Activated CD8-positive, alpha-beta T cell treated with anti-CD3 and anti-CD28 coated beads for 36 hours (primary cell): ENCODE measurements at regions not wholly inside any gene's neighbourhood (a gene's known extent, or its start where the extent isn't known, plus 50 kb on each side); places are given as distances from the start of the nearest gene placed in this dataset.

Source experiments
- ATAC-seq: fragments of 200-7000 bp; cut with Tn5 transposase; one replicate; pipeline ENCODE4 v1.10.0; 2021; ENCODE audit warnings: mild to moderate bottlenecking, moderate library complexity
- CTCF ChIA-PET: fragments of 350-600 bp; sonication (Branson Sonifier 250); formaldehyde crosslinking; loops from one replicate; lab custom pipeline; 2021; ENCODE audit warnings: antibody characterized with exemption; lab: Charles Lee
- POLR2A ChIA-PET: fragments of 350-600 bp; sonication (Branson Sonifier 250); formaldehyde crosslinking; loops from one replicate; lab custom pipeline; 2021; ENCODE audit warnings: antibody characterized with exemption; lab: Charles Lee
- DNase-seq: peaks from one replicate; pipeline ENCODE4 v3.0.0-alpha.2; 2020
- H3K27ac Mint-ChIP-seq: one replicate; pipeline ENCODE4 v1.8.0; 2021; ENCODE audit warnings: mild to moderate bottlenecking, mixed read lengths
- H3K27me3 Mint-ChIP-seq: one replicate; pipeline ENCODE4 v1.8.0; 2021; ENCODE audit warnings: mixed read lengths
- H3K36me3 Mint-ChIP-seq: one replicate; pipeline ENCODE4 v1.8.0; 2021; ENCODE audit warnings: low read depth, mixed read lengths
- H3K4me1 Mint-ChIP-seq: one replicate; pipeline ENCODE4 v1.8.0; 2021; ENCODE audit warnings: low read depth, mixed read lengths
- H3K4me3 Mint-ChIP-seq: one replicate; pipeline ENCODE4 v1.8.0; 2021; ENCODE audit warnings: mild to moderate bottlenecking, moderate library complexity, mixed read lengths
- H3K9me3 Mint-ChIP-seq: one replicate; pipeline ENCODE4 v1.8.0; 2021; ENCODE audit warnings: mixed read lengths
- CTCF ChIP-seq: fragments of 200-600 bp; IDR thresholded peaks from one replicate; pipeline ENCODE4 v1.8.0; 2022; ENCODE audit warnings: antibody characterized with exemption, mild to moderate bottlenecking
- intact Hi-C: fragments of 100-400 bp; cut with micrococcal nuclease; formaldehyde crosslinking; loops from one replicate; pipeline ENCODE4 v1.10.0; 2022

DNA sequence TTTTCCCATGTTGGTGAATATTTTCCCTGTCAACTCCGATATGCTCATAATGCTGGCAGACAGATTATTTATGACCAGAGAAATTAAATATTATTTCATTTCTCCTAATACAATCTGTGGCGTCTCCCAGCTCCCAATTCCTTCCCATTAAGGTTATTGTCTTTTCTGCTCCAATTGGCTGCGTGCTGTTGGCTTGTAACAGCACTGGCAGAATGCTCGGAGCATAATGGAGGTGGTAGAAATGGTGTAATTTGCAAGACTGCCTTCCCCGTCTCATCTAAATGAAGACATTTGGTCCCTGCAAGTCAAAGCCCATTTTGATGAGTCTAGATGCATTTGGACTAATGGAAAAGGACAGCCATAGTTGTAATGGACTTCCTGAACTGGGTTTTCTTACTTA lies 601.7 kb downstream of the BRINP1 start:
- CTCF ChIA-PET, result no interaction called here
- H3K9me3 Mint-ChIP-seq, result no peaks in the 10 kb centered on the region
- POLR2A ChIA-PET, result interaction anchor here (0.6 kb wide), 1 partner anchor 116 kb away, joined by 3 read pairs; no protein-coding TSS in a partner anchor
- H3K36me3 Mint-ChIP-seq, result no peaks in the 10 kb centered on the region
- no peaks in the 10 kb centered on the region for H3K27me3 Mint-ChIP-seq
- ATAC-seq (no peak), DNase-seq (no peak)
- H3K4me3 Mint-ChIP-seq, result no peak overlapping the region
- H3K27ac Mint-ChIP-seq, result no peak overlapping the region
- intact Hi-C loops, result no loop called here
- no peaks in the 10 kb centered on the region for H3K4me1 Mint-ChIP-seq
- no peak for TF ChIP-seq CTCF

GRCh38 chr9:118782790-118783463 lies 586.3 kb downstream of the BRINP1 start:
- DNase-seq (no peak), ATAC-seq (no peak)
- H3K27me3 Mint-ChIP-seq, result no peaks in the 10 kb centered on the region
- no peak overlapping the region for H3K4me3 Mint-ChIP-seq
- intact Hi-C loops, result no loop called here
- ChIA-PET CTCF (no interaction called here), POLR2A (no interaction called here)
- H3K36me3 Mint-ChIP-seq, result no peaks in the 10 kb centered on the region
- peaks cover 7% of the 10 kb centered on the region for H3K9me3 Mint-ChIP-seq
- no peaks in the 10 kb centered on the region for H3K4me1 Mint-ChIP-seq
- no peak for TF ChIP-seq CTCF
- no peak overlapping the region for H3K27ac Mint-ChIP-seq

DNA sequence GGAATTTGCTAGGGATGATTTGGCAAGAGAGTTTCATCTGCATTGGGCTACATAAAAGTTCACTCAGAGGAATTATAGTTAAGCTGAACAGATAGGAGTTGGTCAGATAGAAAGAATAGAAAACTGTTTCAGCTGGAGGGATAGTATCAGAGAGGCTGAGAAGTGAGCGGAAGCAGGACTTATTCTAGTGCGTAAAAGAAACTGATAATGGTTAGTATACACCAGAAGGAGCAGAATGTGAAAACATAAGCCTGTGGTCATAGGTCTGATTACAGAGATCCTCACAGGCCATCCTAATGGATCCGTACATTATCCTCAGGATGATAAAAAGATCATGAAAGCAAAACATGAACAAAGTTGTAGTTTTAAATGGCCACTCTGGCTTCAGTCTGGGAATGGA lies 585.2 kb downstream of the BRINP1 start:
- no peaks in the 10 kb centered on the region for H3K27me3 Mint-ChIP-seq
- ChIA-PET CTCF (no interaction called here), POLR2A (no interaction called here)
- ATAC-seq (no peak), DNase-seq (no peak)
- TF ChIP-seq CTCF, result no peak
- H3K4me1 Mint-ChIP-seq, result no peaks in the 10 kb centered on the region
- no peak overlapping the region for H3K4me3 Mint-ChIP-seq
- H3K36me3 Mint-ChIP-seq, result no peaks in the 10 kb centered on the region
- no peak overlapping the region for H3K27ac Mint-ChIP-seq
- intact Hi-C loops, result no loop called here
- peaks cover 7% of the 10 kb centered on the region for H3K9me3 Mint-ChIP-seq

GRCh38 chr9:118785456-118785855 lies 583.8 kb downstream of the BRINP1 start:
- no peak overlapping the region for H3K4me3 Mint-ChIP-seq
- H3K27ac Mint-ChIP-seq, result no peak overlapping the region
- no peak for ATAC-seq
- no peaks in the 10 kb centered on the region for H3K4me1 Mint-ChIP-seq
- H3K9me3 Mint-ChIP-seq, result peaks cover 4% of the 10 kb centered on the region
- POLR2A ChIA-PET, result no interaction called here
- intact Hi-C loops, result no loop called here
- no peak for TF ChIP-seq CTCF
- no peak for DNase-seq
- H3K27me3 Mint-ChIP-seq, result no peaks in the 10 kb centered on the region
- CTCF ChIA-PET, result no interaction called here
- no peaks in the 10 kb centered on the region for H3K36me3 Mint-ChIP-seq

DNA sequence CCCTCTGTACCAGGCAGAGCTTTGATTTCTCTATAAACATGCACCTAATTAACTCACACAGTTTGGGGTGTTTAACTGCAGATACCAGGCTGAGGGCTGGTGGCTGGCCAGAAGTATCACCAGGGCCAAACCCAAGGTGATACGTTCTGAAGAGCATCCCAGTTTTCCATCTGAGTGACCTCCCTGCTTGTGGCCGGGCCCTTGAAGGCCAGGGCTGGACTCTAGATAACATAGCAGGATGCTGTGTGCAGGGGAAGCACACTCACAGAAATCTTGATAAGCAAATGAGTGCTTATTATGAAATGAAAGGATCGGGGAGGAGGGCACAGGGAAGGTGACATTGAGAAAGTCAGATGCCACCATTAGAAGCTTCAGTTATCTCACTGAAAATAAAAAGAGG lies 582.4 kb downstream of the BRINP1 start:
- no peak overlapping the region for H3K27ac Mint-ChIP-seq
- no peak for TF ChIP-seq CTCF
- no peak overlapping the region for H3K4me3 Mint-ChIP-seq
- peaks cover 5% of the 10 kb centered on the region for H3K9me3 Mint-ChIP-seq
- DNase-seq (no peak), ATAC-seq (no peak)
- no peaks in the 10 kb centered on the region for H3K27me3 Mint-ChIP-seq
- POLR2A ChIA-PET, result no interaction called here
- no peaks in the 10 kb centered on the region for H3K4me1 Mint-ChIP-seq
- CTCF ChIA-PET, result no interaction called here
- intact Hi-C loops, result no loop called here
- H3K36me3 Mint-ChIP-seq, result no peaks in the 10 kb centered on the region
